ENCODE measurements at regions not wholly inside any gene's neighbourhood (a gene's known extent, or its start where the extent isn't known, plus 50 kb on each side); places are given as distances from the start of the nearest gene placed in this dataset.

DNA sequence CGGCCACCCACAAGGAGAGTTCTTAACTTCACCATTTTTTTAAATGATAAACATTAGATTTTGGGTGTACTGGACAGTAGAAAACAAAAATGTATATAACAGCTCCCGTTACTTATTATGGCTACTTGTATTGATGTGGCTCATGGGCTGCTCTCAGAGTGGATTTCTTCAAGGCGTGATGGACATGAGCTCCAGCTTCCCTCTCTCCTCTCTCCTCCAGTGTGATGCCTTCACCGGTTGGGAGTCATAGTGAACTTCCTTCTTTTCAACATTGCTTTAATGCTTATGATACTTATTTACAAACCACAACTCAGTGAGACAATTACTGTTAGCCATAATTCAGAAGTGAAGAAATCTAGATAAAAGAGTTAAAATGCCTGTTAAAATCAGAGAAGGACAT is 515.2 kb downstream of the RNF144A start:
- no peak for TF ChIP-seq EP300 (IDR thresholded peaks at IDR 0.05; ENCODE audit: borderline replicate concordance)
- TF ChIP-seq TCF12 (IDR thresholded peaks at IDR 0.05; ENCODE audit: low read depth): no peak
- TF ChIP-seq TAF1 (IDR thresholded peaks at IDR 0.05; ENCODE audit: low read depth): no peak
- TF ChIP-seq, protein P1, sequence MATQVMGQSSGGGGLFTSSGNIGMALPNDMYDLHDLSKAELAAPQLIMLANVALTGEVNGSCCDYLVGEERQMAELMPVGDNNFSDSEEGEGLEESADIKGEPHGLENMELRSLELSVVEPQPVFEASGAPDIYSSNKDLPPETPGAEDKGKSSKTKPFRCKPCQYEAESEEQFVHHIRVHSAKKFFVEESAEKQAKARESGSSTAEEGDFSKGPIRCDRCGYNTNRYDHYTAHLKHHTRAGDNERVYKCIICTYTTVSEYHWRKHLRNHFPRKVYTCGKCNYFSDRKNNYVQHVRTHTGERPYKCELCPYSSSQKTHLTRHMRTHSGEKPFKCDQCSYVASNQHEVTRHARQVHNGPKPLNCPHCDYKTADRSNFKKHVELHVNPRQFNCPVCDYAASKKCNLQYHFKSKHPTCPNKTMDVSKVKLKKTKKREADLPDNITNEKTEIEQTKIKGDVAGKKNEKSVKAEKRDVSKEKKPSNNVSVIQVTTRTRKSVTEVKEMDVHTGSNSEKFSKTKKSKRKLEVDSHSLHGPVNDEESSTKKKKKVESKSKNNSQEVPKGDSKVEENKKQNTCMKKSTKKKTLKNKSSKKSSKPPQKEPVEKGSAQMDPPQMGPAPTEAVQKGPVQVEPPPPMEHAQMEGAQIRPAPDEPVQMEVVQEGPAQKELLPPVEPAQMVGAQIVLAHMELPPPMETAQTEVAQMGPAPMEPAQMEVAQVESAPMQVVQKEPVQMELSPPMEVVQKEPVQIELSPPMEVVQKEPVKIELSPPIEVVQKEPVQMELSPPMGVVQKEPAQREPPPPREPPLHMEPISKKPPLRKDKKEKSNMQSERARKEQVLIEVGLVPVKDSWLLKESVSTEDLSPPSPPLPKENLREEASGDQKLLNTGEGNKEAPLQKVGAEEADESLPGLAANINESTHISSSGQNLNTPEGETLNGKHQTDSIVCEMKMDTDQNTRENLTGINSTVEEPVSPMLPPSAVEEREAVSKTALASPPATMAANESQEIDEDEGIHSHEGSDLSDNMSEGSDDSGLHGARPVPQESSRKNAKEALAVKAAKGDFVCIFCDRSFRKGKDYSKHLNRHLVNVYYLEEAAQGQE (IDR thresholded peaks at IDR 0.05; ENCODE audit: low read depth): no peak
- no peak for TF ChIP-seq NFIC (IDR thresholded peaks at IDR 0.05)
- TF ChIP-seq, protein P2, sequence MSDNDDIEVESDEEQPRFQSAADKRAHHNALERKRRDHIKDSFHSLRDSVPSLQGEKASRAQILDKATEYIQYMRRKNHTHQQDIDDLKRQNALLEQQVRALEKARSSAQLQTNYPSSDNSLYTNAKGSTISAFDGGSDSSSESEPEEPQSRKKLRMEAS (IDR thresholded peaks at IDR 0.05): no peak
- no peak for TF ChIP-seq EGR1 (IDR thresholded peaks at IDR 0.05)
- TF ChIP-seq FOXM1 (IDR thresholded peaks at IDR 0.05; ENCODE audit: borderline replicate concordance, low read depth): no peak
